Spleen (tissue), 7 donors: ENCODE measurements at regions not wholly inside any gene's neighbourhood (a gene's known extent, or its start where the extent isn't known, plus 50 kb on each side); places are given as distances from the start of the nearest gene placed in this dataset.

ENCODE experiments used
- CTCF ChIP-seq, 11 experiments: fragments of 200-600 bp in 7 of 11; fragments of 450-650 bp in 4 of 11; sonication (generic) in 4 of 11; IDR thresholded peaks in 8 of 11; conservative IDR thresholded peaks in 3 of 11; 1 replicate in 7 of 11; 2 replicates in 4 of 11; pipeline versions ENCODE4 v1.4.0 to v1.8.0; 2016 to 2021; ENCODE audit warnings: antibody characterized with exemption in 11 of 11, inconsistent platforms in 4 of 11, mild to moderate bottlenecking in 1 of 11
- POLR2A ChIP-seq, 3 donors: fragments of 450-650 bp; IDR thresholded peaks; one replicate each; pipeline ENCODE4 v1.5.1; 2017; ENCODE audit warnings: antibody characterized with exemption in 3 of 3, mild to moderate bottlenecking in 1 of 3
- POLR2AphosphoS5 ChIP-seq, 3 donors: sonication (generic); formaldehyde crosslinking; IDR thresholded peaks; one replicate each; pipeline ENCODE4 v1.5.1; 2017; ENCODE audit warnings: antibody characterized with exemption in 3 of 3
- donor health status: DM: no; HTN: no; CAD: no; lungs with moderate emphysema.
- donor health status: DM: no; HTN: no; CAD: no.
- donor health status: DM: no; HTN: no; CAD: no.

GRCh38 chr3:99570061-99570460 lies 68.3 kb upstream of the COL8A1 start:
- TF ChIP-seq POLR2AphosphoS5 (IDR thresholded peaks at IDR 0.05) (no peak), CTCF (IDR thresholded peaks at IDR 0.05 in 8 of 11, conservative IDR thresholded peaks at IDR 0.05 in 3 of 11) (no peak), POLR2A (IDR thresholded peaks at IDR 0.05) (no peak)
